ENCODE measurements at regions not wholly inside any gene's neighbourhood (a gene's known extent, or its start where the extent isn't known, plus 50 kb on each side); places are given as distances from the start of the nearest gene placed in this dataset.
A peak's percentile ranks its signal among the peaks of the same experiment; 100 is the strongest.
"Not testable (repeated sequence)": the region's sequence is repeated elsewhere in the genome, so short reads cannot be mapped to it uniquely, and the experiment has no call there.

- DNase-seq = no peak
These were observed 127.9 kb downstream of the EVA1A start for GRCh38 chr2:75432761-75433361.

- DNase-seq = no peak
These were observed 129.0 kb downstream of the EVA1A start for GRCh38 chr2:75431763-75432162.

GRCh38 chr2:75431276-75431675 is 129.5 kb downstream of the EVA1A start:
- DNase-seq = no peak

- not testable (repeated sequence) for DNase-seq
These were observed 130.3 kb downstream of the EVA1A start for GRCh38 chr2:75430449-75430848.

GRCh38 chr2:75428646-75429443 is 131.9 kb downstream of the EVA1A start:
- DNase-seq = no peak

- no peak for DNase-seq
These were observed 132.7 kb downstream of the EVA1A start for GRCh38 chr2:75428060-75428459.

GRCh38 chr2:75424936-75425619 is 135.7 kb downstream of the EVA1A start:
- no peak for DNase-seq

- DNase-seq = no peak
These were observed 138.8 kb downstream of the EVA1A start for GRCh38 chr2:75421986-75422385.

GRCh38 chr2:75416420-75417342 is 144.1 kb downstream of the EVA1A start:
- DNase-seq = no peak

GRCh38 chr2:75415731-75416130 is 145.0 kb downstream of the EVA1A start:
- no peak for DNase-seq

- DNase-seq = no peak
These were observed 145.6 kb downstream of the EVA1A start for GRCh38 chr2:75415111-75415626.

GRCh38 chr2:75411574-75411973 is 149.2 kb downstream of the EVA1A start:
- DNase-seq = no peak

GRCh38 chr2:75410702-75411101 is 150.0 kb downstream of the EVA1A start:
- DNase-seq = no peak

- DNase-seq = no peak
These were observed 152.0 kb downstream of the EVA1A start for GRCh38 chr2:75408771-75409170.

GRCh38 chr2:75407038-75407530 is 153.7 kb downstream of the EVA1A start:
- no peak for DNase-seq

GRCh38 chr2:75406131-75406581 is 154.6 kb downstream of the EVA1A start:
- no peak for DNase-seq

- DNase-seq = no peak
These were observed 155.7 kb downstream of the EVA1A start for GRCh38 chr2:75405000-75405399.

- DNase-seq = peak; percentile 61
These were observed 156.7 kb downstream of the EVA1A start for GRCh38 chr2:75403991-75404428.

- DNase-seq = no peak
These were observed 164.4 kb downstream of the EVA1A start for GRCh38 chr2:75396314-75396713.

GRCh38 chr2:75394764-75395163 is 166.0 kb downstream of the EVA1A start:
- DNase-seq = not testable (repeated sequence)

GRCh38 chr2:75390169-75390568 is 170.6 kb downstream of the EVA1A start:
- DNase-seq = no peak

- DNase-seq = no peak
These were observed 171.5 kb downstream of the EVA1A start for GRCh38 chr2:75389271-75389670.

Measured in suppressor macrophage treated with lipopolysaccharide for 4 hours (primary cell).